Panc1 (cell line): ENCODE measurements at regions not wholly inside any gene's neighbourhood (a gene's known extent, or its start where the extent isn't known, plus 50 kb on each side); places are given as distances from the start of the nearest gene placed in this dataset.

Experiments used
- ATAC-seq: fragments of 200-7000 bp; cut with Tn5 transposase; 2 replicates; pipeline ENCODE4 v1.9.1; 2020; ENCODE audit warnings: mild to moderate bottlenecking, moderate library complexity
- BruUV-seq: library from RNA; stranded (reverse); fragments of 400-500 nt; replicated peaks from 2 replicates; lab custom pipeline; 2021; lab: Mats Ljungman, UMichigan
- CTCF ChIA-PET: fragments of 300-600 bp; sonication (Branson Sonifier 250); formaldehyde crosslinking; loops from one replicate; lab custom pipeline; 2022; ENCODE audit warnings: antibody characterized with exemption; lab: Charles Lee
- POLR2A ChIA-PET: fragments of 300-600 bp; sonication (Branson Sonifier 250); formaldehyde crosslinking; loops from one replicate; lab custom pipeline; 2022; ENCODE audit warnings: antibody characterized with exemption; lab: Charles Lee
- DNase-seq: peaks from one replicate; pipeline ENCODE4 v3.0.0-alpha.2; 2010; ENCODE audit warnings: low read depth, low spot score
- H3K27ac ChIP-seq: 2 replicates; pipeline ENCODE4 v1.5.1; 2011; ENCODE audit warnings: mild to moderate bottlenecking, low read length, inconsistent platforms
- H3K27me3 ChIP-seq: fragments of 200-500 bp; sonication (Bioruptor generic); 2 replicates; pipeline ENCODE4 v1.6.0; 2014; ENCODE audit warnings: low read length, inconsistent platforms; ENCODE audit not compliant: control insufficient read depth, insufficient read depth
- H3K36me3 ChIP-seq: fragments of 200-500 bp; sonication (Bioruptor generic); 2 replicates; pipeline ENCODE4 v1.5.1; 2014; ENCODE audit warnings: inconsistent platforms, mild to moderate bottlenecking, low read length, moderate library complexity; ENCODE audit not compliant: control insufficient read depth, insufficient read depth
- H3K4me1 ChIP-seq: 2 replicates; pipeline ENCODE4 v1.5.1; 2011; ENCODE audit warnings: inconsistent platforms, mild to moderate bottlenecking, low read length, moderate library complexity; ENCODE audit not compliant: control insufficient read depth, insufficient read depth
- H3K4me3 ChIP-seq, 2 experiments: 2 replicates each; pipeline ENCODE4 v1.5.1; 2011 to 2012; ENCODE audit warnings: low read depth in 2 of 2, low read length in 2 of 2, mild to moderate bottlenecking in 2 of 2, inconsistent platforms in 1 of 2, moderate library complexity in 1 of 2
- H3K9me3 ChIP-seq: fragments of 200-500 bp; sonication (Bioruptor generic); 2 replicates; pipeline ENCODE4 v1.5.1; 2014; ENCODE audit warnings: low read depth, mild to moderate bottlenecking, inconsistent platforms, low read length, moderate library complexity; ENCODE audit not compliant: control insufficient read depth, insufficient read depth
- POLR2AphosphoS5 ChIP-seq: IDR thresholded peaks from 2 replicates; pipeline ENCODE4 v1.6.1; 2012; ENCODE audit warnings: mild to moderate bottlenecking, low read depth, low read length, moderate library complexity
- SIN3A ChIP-seq: IDR thresholded peaks from 2 replicates; pipeline ENCODE4 v1.6.1; 2012; ENCODE audit warnings: low read depth, mild to moderate bottlenecking, low read length, moderate library complexity, borderline replicate concordance; ENCODE audit not compliant: insufficient read depth
- TCF7L2 ChIP-seq: IDR thresholded peaks from 2 replicates; pipeline ENCODE4 v1.6.1; 2011; ENCODE audit warnings: mild to moderate bottlenecking, low read depth, low read length, inconsistent platforms
- in situ Hi-C: cut with HindIII; loops from 2 replicates; pipeline ENCODE4 v1.10.0; 2016; ENCODE audit warnings: low sequenced_read_pairs, low pct_unique_long_range_greater_than_20kb
- intact Hi-C: fragments of 100-400 bp; cut with micrococcal nuclease; formaldehyde crosslinking; loops from one replicate; pipeline ENCODE4 v1.10.0; 2022; ENCODE audit not compliant: unreplicated experiment
- TF ChIP-seq, protein P1 (sequence below): fragments of 450-650 bp; IDR thresholded peaks from 2 replicates; pipeline ENCODE4 v1.5.1; 2017; ENCODE audit warnings: mild to moderate bottlenecking
- TF ChIP-seq, protein P2 (sequence below), 2 experiments: IDR thresholded peaks; 2 replicates each; pipeline ENCODE4 v1.6.1; 2011 to 2012; ENCODE audit warnings: low read depth in 2 of 2, control low read depth in 1 of 2, low read length in 1 of 2, mild to moderate bottlenecking in 1 of 2, moderate library complexity in 1 of 2; ENCODE audit not compliant: insufficient read depth in 1 of 2

DNA sequence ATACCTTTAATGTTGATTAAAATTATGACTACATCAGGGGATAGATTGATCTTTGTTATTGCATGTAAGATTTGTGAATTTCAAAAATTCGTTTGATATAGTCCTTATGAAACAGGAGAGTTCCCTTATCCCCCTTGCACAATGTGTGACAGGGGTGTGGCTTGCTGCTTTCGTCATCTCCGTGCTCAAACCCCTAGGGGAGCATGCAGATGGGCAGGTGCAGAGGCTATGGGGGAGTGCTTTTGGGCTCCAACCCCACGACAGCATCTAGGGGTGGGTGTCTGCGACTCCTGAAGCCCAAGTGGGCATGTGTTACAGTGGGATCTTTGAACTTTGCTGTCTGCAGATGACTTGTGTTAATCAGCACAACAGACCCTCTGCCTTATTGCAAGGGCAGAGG lies 360.1 kb upstream of the GOLIM4 start:
- no peak for ATAC-seq
- Histone ChIP-seq H3K4me3 (no peak overlapping the region), H3K27me3 (no peaks in the 10 kb centered on the region), H3K9me3 (no peaks in the 10 kb centered on the region), H3K36me3 (no peaks in the 10 kb centered on the region), H3K4me1 (no peaks in the 10 kb centered on the region), H3K27ac (no peak overlapping the region)
- intact Hi-C loops (no loop called here), in situ Hi-C loops (no loop called here)
- CTCF ChIA-PET: no interaction called here
- POLR2A ChIA-PET: no interaction called here
- no peak for DNase-seq
- TF ChIP-seq, protein P1, sequence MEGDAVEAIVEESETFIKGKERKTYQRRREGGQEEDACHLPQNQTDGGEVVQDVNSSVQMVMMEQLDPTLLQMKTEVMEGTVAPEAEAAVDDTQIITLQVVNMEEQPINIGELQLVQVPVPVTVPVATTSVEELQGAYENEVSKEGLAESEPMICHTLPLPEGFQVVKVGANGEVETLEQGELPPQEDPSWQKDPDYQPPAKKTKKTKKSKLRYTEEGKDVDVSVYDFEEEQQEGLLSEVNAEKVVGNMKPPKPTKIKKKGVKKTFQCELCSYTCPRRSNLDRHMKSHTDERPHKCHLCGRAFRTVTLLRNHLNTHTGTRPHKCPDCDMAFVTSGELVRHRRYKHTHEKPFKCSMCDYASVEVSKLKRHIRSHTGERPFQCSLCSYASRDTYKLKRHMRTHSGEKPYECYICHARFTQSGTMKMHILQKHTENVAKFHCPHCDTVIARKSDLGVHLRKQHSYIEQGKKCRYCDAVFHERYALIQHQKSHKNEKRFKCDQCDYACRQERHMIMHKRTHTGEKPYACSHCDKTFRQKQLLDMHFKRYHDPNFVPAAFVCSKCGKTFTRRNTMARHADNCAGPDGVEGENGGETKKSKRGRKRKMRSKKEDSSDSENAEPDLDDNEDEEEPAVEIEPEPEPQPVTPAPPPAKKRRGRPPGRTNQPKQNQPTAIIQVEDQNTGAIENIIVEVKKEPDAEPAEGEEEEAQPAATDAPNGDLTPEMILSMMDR: no peak
- no peak for TF ChIP-seq TCF7L2
- TF ChIP-seq, protein P2, sequence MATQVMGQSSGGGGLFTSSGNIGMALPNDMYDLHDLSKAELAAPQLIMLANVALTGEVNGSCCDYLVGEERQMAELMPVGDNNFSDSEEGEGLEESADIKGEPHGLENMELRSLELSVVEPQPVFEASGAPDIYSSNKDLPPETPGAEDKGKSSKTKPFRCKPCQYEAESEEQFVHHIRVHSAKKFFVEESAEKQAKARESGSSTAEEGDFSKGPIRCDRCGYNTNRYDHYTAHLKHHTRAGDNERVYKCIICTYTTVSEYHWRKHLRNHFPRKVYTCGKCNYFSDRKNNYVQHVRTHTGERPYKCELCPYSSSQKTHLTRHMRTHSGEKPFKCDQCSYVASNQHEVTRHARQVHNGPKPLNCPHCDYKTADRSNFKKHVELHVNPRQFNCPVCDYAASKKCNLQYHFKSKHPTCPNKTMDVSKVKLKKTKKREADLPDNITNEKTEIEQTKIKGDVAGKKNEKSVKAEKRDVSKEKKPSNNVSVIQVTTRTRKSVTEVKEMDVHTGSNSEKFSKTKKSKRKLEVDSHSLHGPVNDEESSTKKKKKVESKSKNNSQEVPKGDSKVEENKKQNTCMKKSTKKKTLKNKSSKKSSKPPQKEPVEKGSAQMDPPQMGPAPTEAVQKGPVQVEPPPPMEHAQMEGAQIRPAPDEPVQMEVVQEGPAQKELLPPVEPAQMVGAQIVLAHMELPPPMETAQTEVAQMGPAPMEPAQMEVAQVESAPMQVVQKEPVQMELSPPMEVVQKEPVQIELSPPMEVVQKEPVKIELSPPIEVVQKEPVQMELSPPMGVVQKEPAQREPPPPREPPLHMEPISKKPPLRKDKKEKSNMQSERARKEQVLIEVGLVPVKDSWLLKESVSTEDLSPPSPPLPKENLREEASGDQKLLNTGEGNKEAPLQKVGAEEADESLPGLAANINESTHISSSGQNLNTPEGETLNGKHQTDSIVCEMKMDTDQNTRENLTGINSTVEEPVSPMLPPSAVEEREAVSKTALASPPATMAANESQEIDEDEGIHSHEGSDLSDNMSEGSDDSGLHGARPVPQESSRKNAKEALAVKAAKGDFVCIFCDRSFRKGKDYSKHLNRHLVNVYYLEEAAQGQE (IDR thresholded peaks at IDR 0.05; ENCODE audit: insufficient read depth in 1 of 2, low read depth in 2 of 2, low read length in 1 of 2): no peak
- no peak for TF ChIP-seq SIN3A
- TF ChIP-seq POLR2AphosphoS5: no peak
- no TSS peak for BruUV-seq

GRCh38 chr3:168453623-168454022 lies 357.9 kb upstream of the GOLIM4 start:
- ChIA-PET POLR2A (no interaction called here), CTCF (no interaction called here)
- Histone ChIP-seq H3K36me3 (no peaks in the 10 kb centered on the region), H3K4me1 (no peaks in the 10 kb centered on the region), H3K27me3 (no peaks in the 10 kb centered on the region), H3K27ac (no peak overlapping the region), H3K9me3 (no peaks in the 10 kb centered on the region), H3K4me3 (no peak overlapping the region)
- ATAC-seq: no peak
- in situ Hi-C loops: no loop called here
- no peak for DNase-seq
- TF ChIP-seq TCF7L2: no peak
- TF ChIP-seq, protein P2 (IDR thresholded peaks at IDR 0.05; ENCODE audit: insufficient read depth in 1 of 2, low read depth in 2 of 2, low read length in 1 of 2): no peak
- no peak for TF ChIP-seq POLR2AphosphoS5
- TF ChIP-seq SIN3A: no peak
- TF ChIP-seq, protein P1: no peak
- intact Hi-C loops: no loop called here
- no TSS peak for BruUV-seq
